ENCODE measurements at regions not wholly inside any gene's neighbourhood (a gene's known extent, or its start where the extent isn't known, plus 50 kb on each side); places are given as distances from the start of the nearest gene placed in this dataset.

DNA sequence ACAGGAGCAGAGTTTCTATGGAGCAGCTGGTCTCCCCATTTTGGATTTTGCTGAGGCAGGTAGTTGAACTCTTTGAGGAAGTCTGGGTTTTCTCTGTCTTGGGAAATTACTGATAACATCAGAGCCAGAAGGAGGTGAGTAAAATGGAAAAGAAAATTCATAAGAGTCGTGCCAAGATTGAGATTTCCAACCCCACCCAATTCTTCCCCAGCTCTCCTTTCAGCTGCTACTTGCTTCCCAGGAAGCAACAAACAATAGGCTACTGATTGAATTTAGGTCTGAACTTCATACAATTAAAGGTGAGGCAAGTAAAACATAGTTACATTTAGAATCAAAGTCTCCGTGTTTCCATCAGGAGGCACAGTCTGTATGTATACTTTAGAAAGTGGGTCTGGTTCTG lies 54.6 kb upstream of the EOLA2 start:
- TF ChIP-seq, protein P1, sequence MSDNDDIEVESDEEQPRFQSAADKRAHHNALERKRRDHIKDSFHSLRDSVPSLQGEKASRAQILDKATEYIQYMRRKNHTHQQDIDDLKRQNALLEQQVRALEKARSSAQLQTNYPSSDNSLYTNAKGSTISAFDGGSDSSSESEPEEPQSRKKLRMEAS (IDR thresholded peaks at IDR 0.05; ENCODE audit: low read depth, low read length), result no peak
- no peak for TF ChIP-seq MYC (IDR thresholded peaks at IDR 0.05; ENCODE audit: low read depth, low read length)
- TF ChIP-seq POLR2A (IDR thresholded peaks at IDR 0.05; ENCODE audit: extremely low read depth, insufficient read length), result no peak
- no peak overlapping the region for H3K4me3 ChIP-seq (ENCODE audit: low read depth, low read length)
- DNase-seq (ENCODE audit: low read depth), result no peak

DNA sequence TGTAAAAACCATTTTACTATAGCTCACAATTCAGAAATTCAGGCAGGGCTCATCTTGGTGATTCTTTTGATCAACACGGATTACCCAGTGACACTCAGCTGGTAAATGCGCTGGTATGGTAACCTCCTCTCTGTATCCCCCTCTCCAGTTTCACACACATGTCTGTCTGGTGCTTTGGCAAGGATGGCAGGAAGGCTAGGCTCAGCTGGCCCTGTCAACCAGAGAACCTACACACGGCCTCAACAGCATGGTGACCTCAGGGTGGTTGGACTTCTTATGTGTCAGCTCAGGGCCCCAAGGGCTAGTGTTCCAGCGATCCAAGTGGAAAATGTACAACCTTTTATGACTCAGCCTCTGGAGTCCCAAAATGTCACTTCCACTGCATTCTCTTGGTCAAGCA lies 55.7 kb upstream of the EOLA2 start:
- TF ChIP-seq, protein P2, sequence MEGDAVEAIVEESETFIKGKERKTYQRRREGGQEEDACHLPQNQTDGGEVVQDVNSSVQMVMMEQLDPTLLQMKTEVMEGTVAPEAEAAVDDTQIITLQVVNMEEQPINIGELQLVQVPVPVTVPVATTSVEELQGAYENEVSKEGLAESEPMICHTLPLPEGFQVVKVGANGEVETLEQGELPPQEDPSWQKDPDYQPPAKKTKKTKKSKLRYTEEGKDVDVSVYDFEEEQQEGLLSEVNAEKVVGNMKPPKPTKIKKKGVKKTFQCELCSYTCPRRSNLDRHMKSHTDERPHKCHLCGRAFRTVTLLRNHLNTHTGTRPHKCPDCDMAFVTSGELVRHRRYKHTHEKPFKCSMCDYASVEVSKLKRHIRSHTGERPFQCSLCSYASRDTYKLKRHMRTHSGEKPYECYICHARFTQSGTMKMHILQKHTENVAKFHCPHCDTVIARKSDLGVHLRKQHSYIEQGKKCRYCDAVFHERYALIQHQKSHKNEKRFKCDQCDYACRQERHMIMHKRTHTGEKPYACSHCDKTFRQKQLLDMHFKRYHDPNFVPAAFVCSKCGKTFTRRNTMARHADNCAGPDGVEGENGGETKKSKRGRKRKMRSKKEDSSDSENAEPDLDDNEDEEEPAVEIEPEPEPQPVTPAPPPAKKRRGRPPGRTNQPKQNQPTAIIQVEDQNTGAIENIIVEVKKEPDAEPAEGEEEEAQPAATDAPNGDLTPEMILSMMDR (IDR thresholded peaks at IDR 0.05; ENCODE audit: low read depth, low read length), result no peak
- TF ChIP-seq POLR2A (IDR thresholded peaks at IDR 0.05; ENCODE audit: extremely low read depth, insufficient read length) (no peak), MYC (IDR thresholded peaks at IDR 0.05; ENCODE audit: low read depth, low read length) (no peak)
- TF ChIP-seq, protein P1 (IDR thresholded peaks at IDR 0.05; ENCODE audit: low read depth, low read length), result no peak
- H3K4me3 ChIP-seq (ENCODE audit: low read depth, low read length), result no peak overlapping the region
- DNase-seq (ENCODE audit: low read depth), result no peak

DNA sequence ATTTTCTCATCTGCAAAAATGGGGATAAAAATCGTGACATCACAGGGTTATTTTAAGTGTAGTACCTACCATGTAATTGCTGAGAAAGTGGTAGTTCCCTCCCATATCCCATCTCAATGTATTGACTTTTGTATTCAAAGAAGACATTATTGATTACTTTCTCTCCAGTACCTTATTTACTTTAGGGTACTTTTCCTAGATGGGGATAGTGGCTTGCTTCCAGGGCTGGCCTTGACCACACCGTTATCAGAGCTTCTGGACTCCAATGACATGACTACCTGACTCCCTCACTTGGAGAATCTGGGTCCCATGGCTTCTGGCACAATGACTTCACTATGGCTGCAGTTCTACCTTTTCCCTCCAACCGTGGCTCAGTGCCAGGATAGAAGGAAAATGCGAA lies 58.2 kb upstream of the EOLA2 start:
- TF ChIP-seq, protein P1 (IDR thresholded peaks at IDR 0.05; ENCODE audit: low read depth, low read length), result no peak
- TF ChIP-seq, protein P2 (IDR thresholded peaks at IDR 0.05; ENCODE audit: low read depth, low read length), result no peak
- TF ChIP-seq MYC (IDR thresholded peaks at IDR 0.05; ENCODE audit: low read depth, low read length), result no peak
- TF ChIP-seq POLR2A (IDR thresholded peaks at IDR 0.05; ENCODE audit: extremely low read depth, insufficient read length), result no peak
- DNase-seq (ENCODE audit: low read depth), result no peak

DNA sequence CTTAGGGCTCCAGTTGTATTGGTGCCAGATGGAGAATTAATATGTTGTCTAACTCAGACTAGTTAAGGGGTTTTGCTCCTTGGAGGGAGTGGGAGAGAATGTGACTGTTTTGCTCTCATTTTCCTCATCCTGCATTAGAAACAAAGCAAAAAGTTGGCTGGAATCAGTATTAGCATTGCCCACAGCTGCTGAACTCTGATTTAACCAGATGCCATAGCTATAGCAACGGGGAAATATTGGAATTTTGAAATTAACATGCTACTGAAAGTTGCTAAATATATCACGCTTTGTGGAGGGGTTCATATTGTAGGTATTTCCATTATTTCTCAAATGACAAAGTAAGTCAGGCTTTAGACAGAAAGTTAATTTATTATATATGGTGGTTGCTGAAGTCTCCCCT lies 66.7 kb upstream of the EOLA2 start:
- DNase-seq (ENCODE audit: low read depth), result no peak
- TF ChIP-seq, protein P1 (IDR thresholded peaks at IDR 0.05; ENCODE audit: low read depth, low read length), result no peak
- TF ChIP-seq, protein P2 (IDR thresholded peaks at IDR 0.05; ENCODE audit: low read depth, low read length), result no peak
- TF ChIP-seq POLR2A (IDR thresholded peaks at IDR 0.05; ENCODE audit: extremely low read depth, insufficient read length) (no peak), MYC (IDR thresholded peaks at IDR 0.05; ENCODE audit: low read depth, low read length) (no peak)
- no peak overlapping the region for H3K4me3 ChIP-seq (ENCODE audit: low read depth, low read length)

More for the DNA sequence above, 58.2 kb upstream of the EOLA2 start:
- no peak overlapping the region for H3K4me3 ChIP-seq (ENCODE audit: low read depth, low read length)

DNA sequence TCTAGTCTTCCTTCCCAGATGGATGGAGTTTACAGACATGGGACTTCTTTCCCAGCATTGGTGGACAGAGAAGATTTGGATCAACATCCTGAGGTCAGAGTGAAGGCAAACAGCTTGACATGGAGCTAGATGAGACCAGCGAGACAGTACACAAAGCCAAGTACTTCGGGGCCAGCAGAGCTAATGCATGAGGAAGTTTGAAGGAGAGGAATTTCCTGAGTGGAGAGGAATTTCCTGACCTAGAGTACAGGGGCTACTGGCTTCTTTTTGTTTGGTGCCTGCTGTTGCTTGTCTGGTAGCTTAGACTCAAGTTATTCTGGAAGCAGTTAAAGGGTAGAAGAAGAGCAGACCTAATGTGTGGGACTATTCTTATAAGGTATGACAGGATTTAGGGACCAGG lies 69.1 kb upstream of the EOLA2 start:
- no peak overlapping the region for H3K4me3 ChIP-seq (ENCODE audit: low read depth, low read length)
- DNase-seq (ENCODE audit: low read depth), result no peak
- TF ChIP-seq, protein P1 (IDR thresholded peaks at IDR 0.05; ENCODE audit: low read depth, low read length), result no peak
- TF ChIP-seq MYC (IDR thresholded peaks at IDR 0.05; ENCODE audit: low read depth, low read length) (no peak), POLR2A (IDR thresholded peaks at IDR 0.05; ENCODE audit: extremely low read depth, insufficient read length) (no peak)

DNA sequence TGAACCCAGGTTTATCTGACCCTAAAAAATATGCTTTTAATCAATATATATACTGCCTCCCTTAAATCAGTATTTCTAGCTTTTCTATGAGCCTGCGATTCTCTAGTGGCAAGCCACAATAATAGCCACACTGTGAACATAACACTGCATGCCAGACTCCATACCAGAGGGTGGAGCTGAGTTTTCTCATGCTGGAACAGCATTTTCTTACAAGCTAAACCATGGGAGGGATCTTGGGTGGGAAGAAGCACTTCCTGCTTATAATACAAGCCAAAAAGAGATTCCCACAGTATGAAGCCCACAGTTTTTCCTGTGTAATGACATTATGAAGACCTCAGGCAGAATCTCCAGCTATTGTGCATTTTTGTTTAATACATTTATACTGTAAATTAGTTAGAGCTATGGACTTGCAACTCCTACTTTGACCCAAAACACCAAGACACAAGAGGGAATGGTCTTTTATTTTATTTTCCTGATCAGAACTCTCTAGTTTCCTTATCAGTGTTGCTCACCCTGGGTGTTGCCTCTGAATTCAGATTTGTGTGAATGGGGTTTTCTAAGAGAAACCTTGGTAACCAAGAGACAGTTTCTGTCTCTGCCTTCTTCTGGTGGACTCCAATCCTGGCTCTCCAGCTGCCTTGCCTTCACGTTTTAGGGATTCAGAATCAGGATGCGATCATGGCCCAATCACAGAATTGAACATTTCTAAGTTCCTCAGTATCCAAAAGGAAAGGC lies 74.5 kb upstream of the EOLA2 start:
- no peak for DNase-seq (ENCODE audit: low read depth)
- no peak for TF ChIP-seq MYC (IDR thresholded peaks at IDR 0.05; ENCODE audit: low read depth, low read length)
- TF ChIP-seq POLR2A (IDR thresholded peaks at IDR 0.05; ENCODE audit: extremely low read depth, insufficient read length), result no peak
- TF ChIP-seq, protein P2 (IDR thresholded peaks at IDR 0.05; ENCODE audit: low read depth, low read length), result no peak
- TF ChIP-seq, protein P1 (IDR thresholded peaks at IDR 0.05; ENCODE audit: low read depth, low read length), result no peak
- no peak overlapping the region for H3K4me3 ChIP-seq (ENCODE audit: low read depth, low read length)
